ACHN (cell line): ENCODE measurements at regions not wholly inside any gene's neighbourhood (a gene's known extent, or its start where the extent isn't known, plus 50 kb on each side); places are given as distances from the start of the nearest gene placed in this dataset.

Experiments used
- DNase-seq: peaks from one replicate; pipeline ENCODE4 v3.0.0-alpha.2; 2015
- in situ Hi-C: cut with HindIII; loops from 2 replicates; pipeline ENCODE4 v1.10.0; 2017; ENCODE audit warnings: low sequenced_read_pairs, low pct_ligation_motif_present, low pct_unique_long_range_greater_than_20kb

DNA sequence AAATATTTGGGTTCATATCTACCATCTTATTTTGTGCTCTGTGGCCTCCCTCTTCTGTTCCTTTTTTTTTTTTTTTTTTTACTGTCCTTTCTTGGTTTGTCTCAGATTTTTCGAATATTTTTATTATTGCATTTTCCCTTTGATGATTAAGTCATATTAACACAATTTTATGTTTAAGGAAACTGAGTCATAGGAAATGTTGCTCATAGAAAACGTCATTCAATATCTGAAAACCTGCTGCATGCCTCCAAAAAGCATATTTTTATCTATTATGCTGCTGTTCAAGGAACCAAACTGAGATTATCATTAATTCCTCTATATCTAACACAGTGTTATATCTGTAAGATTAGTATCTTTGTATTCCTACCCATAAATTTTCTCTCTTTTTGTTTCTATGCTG, 614.3 kb upstream of the SLC8A1 start:
- DNase-seq = no peak

DNA sequence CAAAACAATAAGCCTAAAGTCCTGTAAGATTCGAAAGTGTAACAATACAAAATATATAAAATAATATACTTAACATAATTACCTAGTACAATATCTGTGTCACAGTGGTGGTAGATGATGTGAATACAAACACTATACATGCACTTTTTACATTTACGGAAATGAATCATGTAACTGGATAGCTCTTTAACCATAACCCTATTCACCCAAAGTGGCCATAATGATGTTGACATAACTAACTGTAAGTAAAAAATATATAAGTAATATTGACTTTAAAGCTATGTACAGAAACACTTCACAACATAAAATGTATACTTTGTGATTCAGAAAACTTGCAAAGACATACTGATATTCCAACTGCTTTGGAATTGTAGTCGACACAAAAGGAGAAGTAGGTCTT, 616.9 kb upstream of the SLC8A1 start:
- DNase-seq = no peak
- in situ Hi-C loops = no loop called here

More for the DNA sequence above, 614.3 kb upstream of the SLC8A1 start:
- in situ Hi-C loops = no loop called here

DNA sequence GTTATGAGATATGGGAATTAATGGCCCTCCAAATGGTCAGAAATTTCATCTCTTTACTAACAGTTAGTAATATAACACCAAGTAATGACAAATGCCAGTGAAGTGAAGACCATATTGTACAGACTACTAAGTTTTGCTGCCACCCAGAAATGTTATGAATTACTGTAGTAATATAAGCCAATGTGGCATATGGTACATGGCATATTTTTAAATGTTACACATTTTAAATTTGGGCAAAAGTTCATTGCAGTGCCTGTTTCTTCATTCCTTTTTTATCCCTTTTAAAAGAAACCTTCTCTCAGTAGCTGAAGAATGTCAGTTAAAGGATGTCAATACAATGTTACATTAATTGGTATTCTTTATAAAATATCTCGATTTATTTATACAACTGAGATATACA, 626.5 kb upstream of the SLC8A1 start:
- in situ Hi-C loops = no loop called here
- no peak for DNase-seq

- DNase-seq = no peak
- in situ Hi-C loops = no loop called here
Measured at GRCh38 chr2:41079011-41079410, 627.1 kb upstream of the SLC8A1 start.

GRCh38 chr2:41084321-41084720, 632.4 kb upstream of the SLC8A1 start:
- DNase-seq = no peak
- in situ Hi-C loops = no loop called here

GRCh38 chr2:41087946-41088345, 636.1 kb upstream of the SLC8A1 start:
- DNase-seq = no peak
- in situ Hi-C loops = no loop called here

GRCh38 chr2:41101281-41101680, 649.4 kb upstream of the SLC8A1 start:
- in situ Hi-C loops = no loop called here
- no peak for DNase-seq

- DNase-seq = no peak
- in situ Hi-C loops = no loop called here
Measured at GRCh38 chr2:41109744-41110143, 657.9 kb upstream of the SLC8A1 start.

GRCh38 chr2:41111836-41112627, 660.1 kb upstream of the SLC8A1 start:
- in situ Hi-C loops = no loop called here
- DNase-seq = no peak

DNA sequence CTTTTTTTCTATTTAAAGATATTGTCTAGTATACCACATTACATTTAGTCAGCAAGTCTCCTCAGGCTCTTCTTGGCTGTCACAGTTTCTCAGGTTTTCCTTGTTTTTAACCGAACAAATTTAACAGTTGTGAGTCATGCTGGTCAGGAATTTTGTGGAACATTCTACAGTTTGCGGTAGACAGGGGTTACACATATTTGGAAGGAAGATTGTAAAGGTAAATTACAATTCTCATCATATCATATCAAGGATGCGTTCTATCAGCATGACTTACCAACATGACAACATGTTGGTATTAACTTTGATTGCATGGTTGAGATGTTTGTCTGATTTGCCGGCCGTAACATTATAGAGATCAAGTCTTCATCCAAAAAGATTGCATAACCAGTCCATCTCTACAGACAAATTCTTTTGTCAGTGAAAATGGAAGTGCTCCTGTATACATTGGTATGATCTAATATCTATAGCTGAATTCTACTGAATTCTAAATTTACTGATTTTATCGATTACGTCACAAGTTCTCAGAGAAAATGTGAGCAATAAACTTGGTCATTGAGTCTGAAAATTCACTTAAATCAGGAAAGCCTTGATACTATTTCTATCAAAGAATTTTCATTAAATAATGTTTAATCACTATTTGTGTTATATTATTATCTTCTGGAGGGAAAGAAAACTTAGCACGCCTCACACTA, 664.4 kb upstream of the SLC8A1 start:
- DNase-seq = no peak
- in situ Hi-C loops = no loop called here

DNA sequence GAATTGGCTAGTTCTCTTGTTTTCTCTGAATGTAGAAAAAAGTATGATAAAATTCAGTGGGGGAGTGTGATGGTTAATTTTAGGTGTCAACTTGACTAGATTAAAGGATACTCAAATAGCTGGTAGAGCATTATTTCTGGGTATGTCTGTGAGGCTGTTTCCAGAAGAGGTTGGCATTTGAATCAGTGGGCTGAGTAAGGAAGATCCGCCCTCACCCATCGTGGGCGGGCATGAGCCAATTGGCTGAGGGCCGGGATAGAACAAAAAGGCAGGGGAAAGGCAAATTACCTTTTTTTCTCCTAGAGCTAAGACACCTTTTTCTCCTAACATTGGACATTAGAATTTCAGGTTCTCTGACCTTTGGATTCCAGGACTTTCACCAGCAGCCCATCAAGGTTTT, 667.6 kb upstream of the SLC8A1 start:
- no peak for DNase-seq
- in situ Hi-C loops = no loop called here

GRCh38 chr2:41123341-41123740, 671.5 kb upstream of the SLC8A1 start:
- in situ Hi-C loops = no loop called here
- no peak for DNase-seq

DNA sequence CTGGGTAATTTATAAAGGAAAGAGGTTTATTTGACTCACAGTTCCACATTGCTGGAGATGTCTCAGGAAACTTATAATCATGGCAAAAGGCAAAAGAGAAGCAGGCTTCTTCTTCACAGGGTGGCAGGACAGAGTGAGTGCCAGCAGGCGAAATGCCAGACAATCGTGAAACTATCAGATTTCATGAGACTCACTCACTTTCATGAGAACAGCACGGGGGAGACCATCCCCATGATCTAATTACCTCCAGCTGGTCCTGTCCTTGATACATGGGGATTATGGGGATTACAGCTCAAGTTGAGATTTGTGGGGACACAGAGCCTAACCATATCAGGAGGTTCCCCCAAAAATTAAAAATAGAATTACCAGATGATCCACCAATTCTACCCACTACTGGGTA, 675.5 kb upstream of the SLC8A1 start:
- no peak for DNase-seq
- in situ Hi-C loops = no loop called here

- in situ Hi-C loops = no loop called here
- DNase-seq = no peak
Measured at GRCh38 chr2:41129988-41130387, 678.1 kb upstream of the SLC8A1 start.

DNA sequence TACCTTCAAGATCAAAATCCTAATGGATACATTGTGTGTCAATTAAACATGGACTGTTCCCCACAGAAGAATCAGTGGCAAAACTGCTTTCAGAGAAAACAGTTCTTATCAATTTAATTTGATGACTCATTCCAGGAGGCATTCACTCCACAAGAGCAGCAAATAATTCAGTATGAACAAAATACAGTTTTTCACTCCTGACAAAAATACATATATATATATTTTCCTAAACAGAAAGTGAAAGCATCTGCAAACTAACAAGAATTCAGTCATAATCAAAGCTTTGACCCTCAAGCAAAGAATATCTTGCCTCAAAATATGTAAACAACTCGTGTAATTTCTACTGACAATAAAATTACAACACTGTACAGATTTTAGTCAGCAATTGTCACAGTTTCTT, 685.1 kb upstream of the SLC8A1 start:
- DNase-seq = no peak
- in situ Hi-C loops = no loop called here

DNA sequence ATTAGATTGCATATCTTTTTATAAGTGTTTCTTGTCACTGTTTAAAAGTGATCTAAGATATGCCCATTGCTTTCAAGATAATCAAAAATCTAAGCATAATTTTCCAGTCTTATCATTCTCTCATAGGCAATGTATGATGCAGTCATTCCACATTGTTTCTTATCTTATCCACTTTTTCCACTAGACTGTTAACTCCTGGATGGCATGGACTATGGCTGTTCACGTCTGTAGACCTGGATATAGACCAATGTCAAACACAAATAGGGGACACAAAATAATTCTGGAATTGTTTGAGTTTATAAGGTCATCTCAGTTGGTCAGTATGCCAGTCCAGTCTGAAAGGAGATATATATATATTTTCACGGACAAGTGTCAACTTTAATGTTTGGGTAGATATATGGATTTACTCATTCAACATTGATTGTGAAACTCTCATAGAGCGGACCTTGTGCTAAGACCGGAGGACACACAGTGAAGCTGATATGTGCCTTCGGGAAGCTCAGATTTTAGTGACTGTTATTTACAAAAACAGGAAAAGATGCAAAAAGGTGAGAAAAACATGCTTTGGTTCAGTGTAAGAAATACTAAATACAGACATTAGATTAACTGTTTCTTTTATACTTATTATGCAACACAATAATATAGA, 689.4 kb upstream of the SLC8A1 start:
- in situ Hi-C loops = no loop called here
- no peak for DNase-seq

DNA sequence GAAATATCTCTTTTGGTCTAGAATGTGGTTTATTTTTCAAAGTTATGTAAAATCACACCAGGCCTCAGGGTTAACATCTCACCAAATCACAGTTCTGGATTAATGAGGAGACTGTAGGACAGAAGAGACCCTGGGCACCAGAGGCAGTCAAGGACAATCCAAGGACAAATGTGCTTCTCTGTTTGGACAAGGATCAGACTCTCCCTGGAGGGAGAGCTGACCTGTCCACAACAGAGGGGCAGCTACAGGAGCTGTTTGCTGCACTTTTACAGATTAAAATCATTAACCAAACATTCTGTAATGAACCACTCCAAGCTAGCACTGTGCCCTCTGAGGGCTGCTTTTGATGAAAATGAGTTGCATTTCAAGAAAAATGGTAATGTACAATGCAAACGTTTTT, 690.6 kb upstream of the SLC8A1 start:
- in situ Hi-C loops = no loop called here
- DNase-seq = no peak

GRCh38 chr2:41145066-41145465, 693.2 kb upstream of the SLC8A1 start:
- in situ Hi-C loops = no loop called here
- no peak for DNase-seq

GRCh38 chr2:41149054-41149453, 697.2 kb upstream of the SLC8A1 start:
- in situ Hi-C loops = no loop called here
- DNase-seq = no peak

DNA sequence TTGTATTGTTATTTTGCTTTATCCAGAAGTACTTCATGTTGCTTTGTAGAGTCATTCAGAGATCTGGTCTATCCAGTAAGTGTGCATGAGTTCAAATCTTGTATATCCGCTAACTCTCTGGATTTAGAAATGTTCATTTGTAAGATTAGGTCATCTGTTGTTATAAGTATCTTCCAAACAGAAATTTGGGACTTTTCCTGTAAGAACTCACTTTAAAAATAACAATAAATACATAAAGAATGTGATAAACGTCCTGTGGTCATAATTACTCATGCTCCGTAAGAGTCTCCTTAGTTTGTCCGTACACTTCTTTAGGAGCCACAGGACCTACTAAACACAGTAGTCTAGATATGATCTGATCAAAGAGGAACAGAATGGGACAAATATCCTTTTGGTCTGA, 699.9 kb upstream of the SLC8A1 start:
- no peak for DNase-seq
- in situ Hi-C loops = no loop called here
